ENCODE measurements at regions not wholly inside any gene's neighbourhood (a gene's known extent, or its start where the extent isn't known, plus 50 kb on each side); places are given as distances from the start of the nearest gene placed in this dataset.

DNA sequence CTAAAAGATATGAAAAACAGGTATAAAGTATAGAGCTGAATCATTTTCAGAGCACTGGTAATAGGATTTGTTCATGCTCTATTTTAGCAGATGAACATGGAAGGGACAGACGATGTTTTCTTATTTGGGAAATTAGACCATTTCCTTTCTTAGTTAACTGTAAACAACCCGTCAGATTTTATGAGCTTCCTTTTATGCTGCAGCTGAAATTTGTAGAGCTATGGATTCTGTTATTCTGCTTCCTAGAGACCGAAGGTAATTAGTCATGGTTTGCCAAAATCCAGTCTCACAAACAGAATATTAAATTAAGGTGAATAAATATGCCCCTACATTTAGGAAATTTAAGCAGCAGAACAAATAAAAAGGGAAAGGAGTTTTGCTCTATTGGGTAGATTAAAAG is 180.2 kb upstream of the SYT1 start:
- TF ChIP-seq ATF2 (tag by site-specific recombination; IDR thresholded peaks at IDR 0.05; ENCODE audit: low read depth) (no peak), ZNF596 (tag by site-specific recombination; IDR thresholded peaks at IDR 0.05) (no peak), ZNF133 (tag by site-specific recombination; IDR thresholded peaks at IDR 0.05) (no peak), TCF7L2 (IDR thresholded peaks at IDR 0.05; ENCODE audit: borderline replicate concordance, low read depth, low read length) (no peak)

Measured in HEK293 (cell line).